Upper lobe of right lung (tissue), 1 donor: ENCODE measurements at regions not wholly inside any gene's neighbourhood (a gene's known extent, or its start where the extent isn't known, plus 50 kb on each side); places are given as distances from the start of the nearest gene placed in this dataset.

Source experiments
- ATAC-seq: fragments of 200-7000 bp; cut with Tn5 transposase; one replicate; pipeline ENCODE4 v1.9.1; 2020; ENCODE audit warnings: mild to moderate bottlenecking, moderate library complexity
- DNase-seq: peaks from one replicate; pipeline ENCODE4 v3.0.0-alpha.2; 2020
- H3K27ac ChIP-seq: fragments of 200-600 bp; one replicate; pipeline ENCODE4 v1.8.0; 2022
- H3K27me3 ChIP-seq: fragments of 200-600 bp; one replicate; pipeline ENCODE4 v1.8.0; 2022; ENCODE audit warnings: mild to moderate bottlenecking
- H3K36me3 ChIP-seq: fragments of 200-600 bp; one replicate; pipeline ENCODE4 v1.8.0; 2022
- H3K4me1 ChIP-seq: fragments of 200-600 bp; one replicate; pipeline ENCODE4 v1.8.0; 2022
- H3K4me3 ChIP-seq: fragments of 200-600 bp; one replicate; pipeline ENCODE4 v1.8.0; 2022; ENCODE audit warnings: mild to moderate bottlenecking
- H3K9me3 ChIP-seq: fragments of 200-600 bp; one replicate; pipeline ENCODE4 v1.8.0; 2022
- intact Hi-C: fragments of 100-400 bp; cut with DNase I; formaldehyde crosslinking; loops from one replicate; pipeline ENCODE4 v1.11.0; 2022
- TF ChIP-seq, protein P1 (sequence below): fragments of 200-600 bp; IDR thresholded peaks from one replicate; pipeline ENCODE4 v1.8.0; 2022; ENCODE audit warnings: antibody characterized with exemption
- donor health status: DM: no; HTN: yes; CAD: no; lungs with severe emphysema.

GRCh38 chr3:30256474-30256873 lies 349.9 kb upstream of the TGFBR2 start:
- Histone ChIP-seq H3K27me3 (no peaks in the 10 kb centered on the region), H3K36me3 (no peaks in the 10 kb centered on the region), H3K4me1 (peaks cover 7% of the 10 kb centered on the region), H3K27ac (no peak overlapping the region), H3K9me3 (no peaks in the 10 kb centered on the region), H3K4me3 (no peak overlapping the region)
- DNase-seq (no peak), ATAC-seq (no peak)
- TF ChIP-seq, protein P1, sequence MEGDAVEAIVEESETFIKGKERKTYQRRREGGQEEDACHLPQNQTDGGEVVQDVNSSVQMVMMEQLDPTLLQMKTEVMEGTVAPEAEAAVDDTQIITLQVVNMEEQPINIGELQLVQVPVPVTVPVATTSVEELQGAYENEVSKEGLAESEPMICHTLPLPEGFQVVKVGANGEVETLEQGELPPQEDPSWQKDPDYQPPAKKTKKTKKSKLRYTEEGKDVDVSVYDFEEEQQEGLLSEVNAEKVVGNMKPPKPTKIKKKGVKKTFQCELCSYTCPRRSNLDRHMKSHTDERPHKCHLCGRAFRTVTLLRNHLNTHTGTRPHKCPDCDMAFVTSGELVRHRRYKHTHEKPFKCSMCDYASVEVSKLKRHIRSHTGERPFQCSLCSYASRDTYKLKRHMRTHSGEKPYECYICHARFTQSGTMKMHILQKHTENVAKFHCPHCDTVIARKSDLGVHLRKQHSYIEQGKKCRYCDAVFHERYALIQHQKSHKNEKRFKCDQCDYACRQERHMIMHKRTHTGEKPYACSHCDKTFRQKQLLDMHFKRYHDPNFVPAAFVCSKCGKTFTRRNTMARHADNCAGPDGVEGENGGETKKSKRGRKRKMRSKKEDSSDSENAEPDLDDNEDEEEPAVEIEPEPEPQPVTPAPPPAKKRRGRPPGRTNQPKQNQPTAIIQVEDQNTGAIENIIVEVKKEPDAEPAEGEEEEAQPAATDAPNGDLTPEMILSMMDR = no peak
- intact Hi-C loops = no loop called here

DNA sequence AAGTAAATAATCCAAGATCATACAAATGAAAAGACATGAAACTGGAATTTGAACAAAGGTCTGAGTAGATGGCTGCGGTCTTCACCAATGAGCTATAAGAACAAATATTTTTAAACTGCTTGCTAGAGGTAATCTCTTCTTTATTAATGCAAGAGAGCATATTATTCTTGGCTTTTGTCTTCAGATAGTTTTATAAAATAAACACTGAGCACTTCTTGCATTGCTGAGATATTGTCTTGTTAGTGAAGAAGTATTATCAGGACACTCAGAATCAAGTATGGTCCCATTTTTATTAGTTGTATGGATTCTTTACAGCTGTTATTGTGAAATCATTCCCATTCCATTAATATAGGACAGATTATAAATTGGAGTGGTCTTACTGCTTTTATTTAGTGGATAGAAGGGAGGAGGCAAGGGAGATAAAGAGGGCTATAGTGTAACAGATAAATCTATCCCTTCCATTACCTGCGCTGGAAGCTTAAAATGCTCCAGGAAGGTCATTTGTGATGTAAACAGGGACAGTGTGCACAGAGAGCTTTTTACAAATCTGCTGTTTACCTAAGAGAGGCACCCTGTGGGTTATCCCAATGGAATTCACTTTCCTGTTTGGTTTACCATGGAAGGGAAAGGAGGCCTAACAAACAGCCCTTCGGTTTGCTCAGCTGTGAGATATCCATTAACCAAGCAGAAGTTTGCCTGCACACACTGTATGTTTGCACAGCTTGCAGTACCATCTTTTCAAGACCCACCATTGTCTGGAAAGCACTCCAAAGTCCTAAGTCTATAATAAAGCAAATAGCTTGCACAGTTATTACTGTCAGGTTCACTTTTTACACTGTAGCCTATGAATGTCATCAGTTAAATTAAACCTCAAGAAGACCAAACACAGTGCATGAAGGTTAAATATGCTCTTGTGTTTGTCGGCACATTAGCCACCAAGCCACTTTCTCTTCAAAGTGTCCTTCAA lies 347.7 kb upstream of the TGFBR2 start:
- DNase-seq (no peak), ATAC-seq (no peak)
- Histone ChIP-seq H3K4me1 (peaks cover 27% of the 10 kb centered on the region), H3K27me3 (no peaks in the 10 kb centered on the region), H3K36me3 (no peaks in the 10 kb centered on the region), H3K27ac (no peak overlapping the region), H3K4me3 (no peak overlapping the region), H3K9me3 (no peaks in the 10 kb centered on the region)
- intact Hi-C loops = no loop called here
- TF ChIP-seq, protein P1 = no peak

DNA sequence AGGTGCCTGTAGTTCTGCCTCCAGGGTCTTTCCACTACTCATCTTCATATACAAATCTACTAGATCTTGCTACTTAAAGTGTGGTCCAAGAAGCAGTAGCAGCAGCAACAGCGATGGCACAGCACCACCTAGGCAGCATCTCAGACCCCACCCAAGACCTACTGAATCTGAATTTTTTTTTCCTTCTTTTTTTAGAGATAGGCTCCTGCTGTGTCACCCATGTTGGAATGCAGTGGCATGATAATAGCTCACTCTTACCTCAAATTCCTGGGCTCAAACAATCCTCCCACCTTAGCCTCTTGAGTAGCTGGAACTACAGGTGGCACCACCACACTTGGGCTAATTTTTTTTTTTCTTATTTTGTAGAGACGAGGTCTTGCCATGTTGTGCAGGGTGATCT lies 346.7 kb upstream of the TGFBR2 start:
- TF ChIP-seq, protein P1 = no peak
- DNase-seq = no peak
- peaks cover 27% of the 10 kb centered on the region for H3K4me1 ChIP-seq
- H3K9me3 ChIP-seq = no peaks in the 10 kb centered on the region
- H3K4me3 ChIP-seq = no peak overlapping the region
- no peak overlapping the region for H3K27ac ChIP-seq
- H3K36me3 ChIP-seq = no peaks in the 10 kb centered on the region
- no peaks in the 10 kb centered on the region for H3K27me3 ChIP-seq
- intact Hi-C loops = no loop called here
- ATAC-seq = no peak

DNA sequence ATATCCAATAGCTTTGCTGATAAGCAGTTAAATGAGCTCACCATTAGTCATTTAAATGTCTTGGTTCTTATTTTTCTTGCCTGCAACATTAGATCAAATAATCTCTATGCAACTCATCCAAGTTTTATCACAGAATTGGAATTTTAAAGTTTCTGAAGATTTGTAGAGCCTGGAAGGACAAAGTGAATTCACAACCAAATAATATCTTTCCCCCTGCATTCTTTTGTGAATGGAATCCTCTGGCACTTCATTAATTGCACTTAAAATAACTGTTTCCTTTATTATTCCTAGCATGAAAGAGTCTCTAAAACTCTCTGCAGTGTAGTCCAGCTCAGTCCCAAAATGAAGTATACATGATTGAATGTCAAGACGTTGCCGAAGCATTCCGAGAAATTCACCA lies 345.6 kb upstream of the TGFBR2 start:
- H3K9me3 ChIP-seq = no peaks in the 10 kb centered on the region
- no peak for DNase-seq
- intact Hi-C loops = no loop called here
- TF ChIP-seq, protein P1 = no peak
- ATAC-seq = no peak
- H3K27me3 ChIP-seq = no peaks in the 10 kb centered on the region
- H3K4me3 ChIP-seq = no peak overlapping the region
- H3K27ac ChIP-seq = no peak overlapping the region
- H3K4me1 ChIP-seq = peaks cover 27% of the 10 kb centered on the region
- H3K36me3 ChIP-seq = no peaks in the 10 kb centered on the region

DNA sequence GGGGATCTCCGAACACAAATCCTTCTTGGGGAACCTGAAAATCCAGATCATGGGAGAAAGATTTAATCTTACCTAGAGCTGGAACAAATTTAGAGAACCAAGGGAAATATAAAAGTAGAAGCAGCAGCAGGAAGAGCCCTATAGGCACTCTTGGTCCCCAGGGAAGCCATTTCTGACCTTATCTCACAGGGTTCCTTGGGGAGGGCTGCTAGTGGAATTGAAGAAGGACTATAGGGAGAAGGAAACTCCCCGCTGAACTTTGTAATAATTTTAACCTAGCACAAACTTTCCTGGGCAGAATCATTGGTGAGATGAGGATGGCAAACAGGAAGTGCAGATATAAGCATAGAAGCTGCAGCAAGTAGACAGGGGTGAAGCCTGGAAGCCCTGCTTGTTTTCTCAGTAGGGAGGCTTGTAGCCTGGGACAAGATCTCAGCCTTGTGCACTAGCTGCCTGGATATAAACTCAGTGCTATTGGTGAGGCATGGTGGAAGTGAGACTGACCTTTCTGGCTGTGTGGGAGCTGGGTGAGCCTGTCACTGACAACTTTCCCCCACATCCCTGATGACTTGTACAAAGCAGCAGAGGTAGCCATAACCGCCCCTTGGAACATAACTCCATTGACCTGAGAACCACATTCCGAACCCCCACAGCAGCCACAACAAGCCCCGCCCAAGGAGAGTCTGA lies 343.0 kb upstream of the TGFBR2 start:
- no peak overlapping the region for H3K27ac ChIP-seq
- peaks cover 27% of the 10 kb centered on the region for H3K4me1 ChIP-seq
- TF ChIP-seq, protein P1 = no peak
- DNase-seq = no peak
- ATAC-seq = no peak
- H3K4me3 ChIP-seq = no peak overlapping the region
- no peaks in the 10 kb centered on the region for H3K36me3 ChIP-seq
- H3K9me3 ChIP-seq = no peaks in the 10 kb centered on the region
- no peaks in the 10 kb centered on the region for H3K27me3 ChIP-seq
- intact Hi-C loops = no loop called here
